ENCODE measurements at regions not wholly inside any gene's neighbourhood (a gene's known extent, or its start where the extent isn't known, plus 50 kb on each side); places are given as distances from the start of the nearest gene placed in this dataset.

DNA sequence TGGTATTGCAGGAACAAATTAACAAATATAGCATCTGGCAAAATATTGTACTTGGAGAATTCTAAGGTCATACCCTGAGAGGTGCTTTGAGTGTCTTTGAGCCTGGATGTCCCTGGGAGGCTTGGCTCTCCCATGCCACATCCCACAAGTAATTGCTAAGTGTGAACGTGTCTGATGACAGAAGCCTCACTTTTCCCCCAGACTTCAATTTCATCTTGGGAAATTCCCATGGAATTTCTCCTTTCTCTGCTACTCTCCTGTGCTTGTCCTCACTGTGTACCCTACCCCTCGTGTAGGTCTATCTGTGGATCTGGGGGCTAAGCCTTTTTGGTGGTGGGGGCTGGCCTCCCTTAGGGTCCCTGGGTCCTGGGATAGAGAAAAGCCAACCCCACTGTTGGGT is 293.3 kb downstream of the TCF7L2 start:
- H3K4me1 ChIP-seq (ENCODE audit: control insufficient read depth, low read depth, low read length), result no peaks in the 10 kb centered on the region
- H3K23ac ChIP-seq (ENCODE audit: low read length), result no peak overlapping the region
- H3K56ac ChIP-seq (ENCODE audit: low read length), result no peak overlapping the region
- H3K36me3 ChIP-seq (ENCODE audit: control insufficient read depth, insufficient read depth, low read length), result no peaks in the 10 kb centered on the region
- H3K9ac ChIP-seq (ENCODE audit: low read length), result no peak overlapping the region
- DNase-seq, result no peak
- no peak overlapping the region for H2BK5ac ChIP-seq (ENCODE audit: low read length)
- no peak overlapping the region for H2BK15ac ChIP-seq (replicated peaks; ENCODE audit: low read depth)
- H3K79me2 ChIP-seq (ENCODE audit: control insufficient read depth, insufficient read depth, low read length), result no peaks in the 10 kb centered on the region
- no peaks in the 10 kb centered on the region for H3K79me1 ChIP-seq (ENCODE audit: low read length)
- no peak overlapping the region for H3K4ac ChIP-seq (ENCODE audit: low read depth, low read length)
- H2BK120ac ChIP-seq (ENCODE audit: low read depth, low read length), result no peak overlapping the region
- no peak overlapping the region for H2AK5ac ChIP-seq (ENCODE audit: low read length)
- H4K5ac ChIP-seq (ENCODE audit: low read length), result no peak overlapping the region
- H3K27me3 ChIP-seq (ENCODE audit: insufficient read depth, low read length, poor library complexity), result no peaks in the 10 kb centered on the region
- H3K18ac ChIP-seq (ENCODE audit: low read length), result no peak overlapping the region
- no peak overlapping the region for H4K8ac ChIP-seq (ENCODE audit: low read depth, low read length)
- no CpG with 5 or more reads among the region's 2 CpGs for WGBS (ENCODE audit: extremely low coverage, insufficient coverage, low lambda C conversion rate)
- no peak overlapping the region for H3K4me2 ChIP-seq (ENCODE audit: low read length)
- H3K4me3 ChIP-seq (ENCODE audit: low read length), result no peak overlapping the region
- H3K27ac ChIP-seq (ENCODE audit: low read depth, low read length), result no peak overlapping the region

DNA sequence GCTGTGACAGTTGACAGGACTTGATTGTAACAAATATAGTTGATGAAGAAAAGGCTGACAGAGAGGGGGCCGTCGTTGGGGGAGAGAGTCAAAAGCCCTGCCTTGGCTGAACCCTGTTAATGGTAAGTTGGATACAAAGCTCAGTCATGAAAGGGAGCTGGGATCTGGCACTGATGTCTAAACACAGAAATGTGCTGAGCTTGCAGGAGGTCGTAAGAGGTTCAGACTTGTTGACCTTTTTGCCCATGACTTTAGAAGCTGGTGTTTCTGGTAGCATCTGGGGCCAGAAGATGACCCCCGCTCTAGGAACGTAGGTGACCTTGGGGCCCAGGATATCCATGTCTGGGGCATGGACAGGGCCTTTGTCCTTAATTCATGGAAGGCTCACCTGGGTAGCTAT is 294.7 kb downstream of the TCF7L2 start:
- Histone ChIP-seq H3K56ac (ENCODE audit: low read length) (no peak overlapping the region), H3K4ac (ENCODE audit: low read depth, low read length) (no peak overlapping the region), H3K79me2 (ENCODE audit: control insufficient read depth, insufficient read depth, low read length) (no peaks in the 10 kb centered on the region), H2BK15ac (replicated peaks; ENCODE audit: low read depth) (no peak overlapping the region), H3K27me3 (ENCODE audit: insufficient read depth, low read length, poor library complexity) (no peaks in the 10 kb centered on the region), H3K4me3 (ENCODE audit: low read length) (no peak overlapping the region), H2BK5ac (ENCODE audit: low read length) (no peak overlapping the region), H3K36me3 (ENCODE audit: control insufficient read depth, insufficient read depth, low read length) (no peaks in the 10 kb centered on the region), H2BK120ac (ENCODE audit: low read depth, low read length) (no peak overlapping the region), H3K18ac (ENCODE audit: low read length) (no peak overlapping the region), H2AK5ac (ENCODE audit: low read length) (no peak overlapping the region), H3K27ac (ENCODE audit: low read depth, low read length) (no peak overlapping the region), H3K79me1 (ENCODE audit: low read length) (no peaks in the 10 kb centered on the region), H3K4me1 (ENCODE audit: control insufficient read depth, low read depth, low read length) (no peaks in the 10 kb centered on the region), H3K4me2 (ENCODE audit: low read length) (no peak overlapping the region), H4K5ac (ENCODE audit: low read length) (no peak overlapping the region), H4K8ac (ENCODE audit: low read depth, low read length) (no peak overlapping the region), H3K23ac (ENCODE audit: low read length) (no peak overlapping the region), H3K9ac (ENCODE audit: low read length) (no peak overlapping the region)
- WGBS (ENCODE audit: extremely low coverage, insufficient coverage, low lambda C conversion rate), result no CpG with 5 or more reads among the region's 5 CpGs
- DNase-seq, result no peak

GRCh38 chr10:113245286-113245685 is 295.2 kb downstream of the TCF7L2 start:
- Histone ChIP-seq H2BK15ac (replicated peaks; ENCODE audit: low read depth) (no peak overlapping the region), H3K4ac (ENCODE audit: low read depth, low read length) (no peak overlapping the region), H3K9ac (ENCODE audit: low read length) (no peak overlapping the region), H3K4me3 (ENCODE audit: low read length) (no peak overlapping the region), H3K79me1 (ENCODE audit: low read length) (no peaks in the 10 kb centered on the region), H3K18ac (ENCODE audit: low read length) (no peak overlapping the region), H2BK5ac (ENCODE audit: low read length) (no peak overlapping the region), H3K56ac (ENCODE audit: low read length) (no peak overlapping the region), H4K8ac (ENCODE audit: low read depth, low read length) (no peak overlapping the region), H4K5ac (ENCODE audit: low read length) (no peak overlapping the region), H3K4me2 (ENCODE audit: low read length) (no peak overlapping the region), H3K36me3 (ENCODE audit: control insufficient read depth, insufficient read depth, low read length) (no peaks in the 10 kb centered on the region), H3K4me1 (ENCODE audit: control insufficient read depth, low read depth, low read length) (no peaks in the 10 kb centered on the region), H3K23ac (ENCODE audit: low read length) (no peak overlapping the region), H2BK120ac (ENCODE audit: low read depth, low read length) (no peak overlapping the region), H3K79me2 (ENCODE audit: control insufficient read depth, insufficient read depth, low read length) (no peaks in the 10 kb centered on the region), H2AK5ac (ENCODE audit: low read length) (no peak overlapping the region), H3K27ac (ENCODE audit: low read depth, low read length) (no peak overlapping the region), H3K27me3 (ENCODE audit: insufficient read depth, low read length, poor library complexity) (no peaks in the 10 kb centered on the region)
- DNase-seq, result no peak
- no CpG with 5 or more reads among the region's 3 CpGs for WGBS (ENCODE audit: extremely low coverage, insufficient coverage, low lambda C conversion rate)

DNA sequence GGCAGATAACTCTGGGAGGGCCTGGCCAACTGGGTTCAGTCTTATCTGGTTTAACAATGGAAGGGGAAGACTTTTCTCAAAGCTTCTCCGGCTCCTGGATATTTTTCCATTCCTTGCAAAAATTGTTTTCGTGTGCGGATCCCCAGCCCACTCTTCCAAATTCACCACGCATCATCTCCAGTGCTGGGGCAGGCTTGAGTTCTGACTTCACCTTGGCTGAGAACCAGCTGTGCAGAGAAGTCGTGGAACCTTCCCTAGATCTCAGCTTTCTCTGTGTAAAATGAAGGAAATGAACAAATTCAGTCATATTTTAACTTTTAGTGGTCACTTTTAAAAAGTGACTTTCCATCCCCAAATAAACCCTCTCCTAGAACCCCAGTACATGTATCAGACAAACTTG is 297.0 kb downstream of the TCF7L2 start:
- H3K27ac ChIP-seq (ENCODE audit: low read depth, low read length), result no peak overlapping the region

GRCh38 chr10:113252650-113253618 is 299.9 kb upstream of the HABP2 start:
- Histone ChIP-seq H3K79me2 (ENCODE audit: control insufficient read depth, insufficient read depth, low read length) (no peaks in the 10 kb centered on the region), H3K27me3 (ENCODE audit: insufficient read depth, low read length, poor library complexity) (no peaks in the 10 kb centered on the region), H3K4me3 (ENCODE audit: low read length) (no peak overlapping the region), H3K27ac (ENCODE audit: low read depth, low read length) (no peak overlapping the region), H3K4me1 (ENCODE audit: control insufficient read depth, low read depth, low read length) (no peaks in the 10 kb centered on the region), H3K18ac (ENCODE audit: low read length) (no peak overlapping the region), H3K4me2 (ENCODE audit: low read length) (no peak overlapping the region), H4K5ac (ENCODE audit: low read length) (no peak overlapping the region), H2BK5ac (ENCODE audit: low read length) (no peak overlapping the region), H3K36me3 (ENCODE audit: control insufficient read depth, insufficient read depth, low read length) (no peaks in the 10 kb centered on the region), H3K79me1 (ENCODE audit: low read length) (no peaks in the 10 kb centered on the region), H3K23ac (ENCODE audit: low read length) (no peak overlapping the region), H2BK120ac (ENCODE audit: low read depth, low read length) (no peak overlapping the region), H2AK5ac (ENCODE audit: low read length) (no peak overlapping the region), H3K4ac (ENCODE audit: low read depth, low read length) (no peak overlapping the region), H3K56ac (ENCODE audit: low read length) (no peak overlapping the region), H3K9ac (ENCODE audit: low read length) (no peak overlapping the region), H4K8ac (ENCODE audit: low read depth, low read length) (no peak overlapping the region), H2BK15ac (replicated peaks; ENCODE audit: low read depth) (no peak overlapping the region)
- no CpG with 5 or more reads among the region's 10 CpGs for WGBS (ENCODE audit: extremely low coverage, insufficient coverage, low lambda C conversion rate)
- DNase-seq, result no peak

More for the DNA sequence above, 297.0 kb downstream of the TCF7L2 start:
- Histone ChIP-seq H3K18ac (ENCODE audit: low read length) (no peak overlapping the region), H3K36me3 (ENCODE audit: control insufficient read depth, insufficient read depth, low read length) (no peaks in the 10 kb centered on the region), H2BK15ac (replicated peaks; ENCODE audit: low read depth) (no peak overlapping the region), H3K79me1 (ENCODE audit: low read length) (no peaks in the 10 kb centered on the region), H3K4me3 (ENCODE audit: low read length) (no peak overlapping the region), H3K4me2 (ENCODE audit: low read length) (no peak overlapping the region), H2BK120ac (ENCODE audit: low read depth, low read length) (no peak overlapping the region), H3K79me2 (ENCODE audit: control insufficient read depth, insufficient read depth, low read length) (no peaks in the 10 kb centered on the region), H3K9ac (ENCODE audit: low read length) (no peak overlapping the region), H4K8ac (ENCODE audit: low read depth, low read length) (no peak overlapping the region), H2AK5ac (ENCODE audit: low read length) (no peak overlapping the region), H3K56ac (ENCODE audit: low read length) (no peak overlapping the region), H3K23ac (ENCODE audit: low read length) (no peak overlapping the region), H2BK5ac (ENCODE audit: low read length) (no peak overlapping the region), H4K5ac (ENCODE audit: low read length) (no peak overlapping the region), H3K27me3 (ENCODE audit: insufficient read depth, low read length, poor library complexity) (no peaks in the 10 kb centered on the region), H3K4me1 (ENCODE audit: control insufficient read depth, low read depth, low read length) (no peaks in the 10 kb centered on the region), H3K4ac (ENCODE audit: low read depth, low read length) (no peak overlapping the region)
- DNase-seq, result no peak
- no CpG with 5 or more reads among the region's 5 CpGs for WGBS (ENCODE audit: extremely low coverage, insufficient coverage, low lambda C conversion rate)

Measured in mesendoderm (in vitro differentiated cells).